ENCODE measurements at regions not wholly inside any gene's neighbourhood (a gene's known extent, or its start where the extent isn't known, plus 50 kb on each side); places are given as distances from the start of the nearest gene placed in this dataset.

DNA sequence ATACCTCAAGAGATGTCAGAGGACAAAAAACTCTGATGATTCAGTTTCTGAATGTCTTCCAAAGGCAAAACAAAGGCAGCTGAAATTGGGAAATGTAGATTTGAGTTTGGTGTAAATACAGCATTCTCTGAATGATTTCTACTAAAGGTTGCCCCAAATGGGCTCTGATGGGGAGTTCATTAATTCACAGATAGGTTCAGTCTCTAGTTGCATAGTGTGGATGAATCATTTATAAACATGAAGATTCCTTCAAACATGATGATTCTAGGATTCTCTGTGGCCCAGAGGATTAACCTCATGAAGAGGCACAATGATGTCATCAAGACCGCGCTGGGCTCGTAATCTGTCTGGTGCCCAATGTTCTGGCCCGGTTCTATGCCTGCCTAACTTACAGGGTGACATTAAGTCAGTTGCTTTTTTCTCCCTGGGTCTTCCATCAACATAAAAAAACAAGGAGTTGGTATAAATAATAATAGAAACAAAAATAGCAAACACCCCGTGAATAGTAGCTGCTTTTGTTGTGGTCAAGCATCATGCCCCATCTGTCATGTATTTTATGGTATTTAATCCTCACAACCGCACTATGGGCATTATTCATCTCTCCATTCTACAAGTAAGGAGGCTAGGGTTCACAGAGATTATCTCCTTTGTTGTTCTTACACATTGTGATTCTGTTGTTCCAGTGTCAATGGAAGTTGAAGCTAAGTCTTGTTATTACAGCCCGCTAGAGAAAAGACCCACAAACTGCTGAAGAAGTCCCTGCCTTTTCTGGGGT lies 509.6 kb upstream of the USP24 start:
- no peak for DNase-seq

DNA sequence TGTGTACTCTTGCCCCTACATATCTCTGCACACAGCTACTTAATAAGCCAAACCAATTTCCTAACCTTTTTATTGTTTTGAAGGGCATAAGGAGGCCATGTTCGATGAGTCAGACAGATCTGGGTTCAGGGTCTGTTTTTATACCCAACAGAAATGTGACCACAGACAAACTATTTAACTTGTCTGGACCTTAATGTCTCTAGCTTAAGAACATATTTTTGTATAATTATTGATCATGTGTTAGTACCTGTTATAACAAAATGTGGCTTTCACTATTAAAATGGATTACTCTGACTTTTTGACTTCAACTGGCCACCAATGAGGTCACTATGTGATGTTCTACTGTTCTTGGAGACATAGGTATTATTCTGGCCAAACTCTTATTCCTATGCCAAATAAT lies 507.8 kb upstream of the USP24 start:
- no peak for DNase-seq

GRCh38 chr1:55720261-55720660 lies 505.1 kb upstream of the USP24 start:
- no peak for DNase-seq

DNA sequence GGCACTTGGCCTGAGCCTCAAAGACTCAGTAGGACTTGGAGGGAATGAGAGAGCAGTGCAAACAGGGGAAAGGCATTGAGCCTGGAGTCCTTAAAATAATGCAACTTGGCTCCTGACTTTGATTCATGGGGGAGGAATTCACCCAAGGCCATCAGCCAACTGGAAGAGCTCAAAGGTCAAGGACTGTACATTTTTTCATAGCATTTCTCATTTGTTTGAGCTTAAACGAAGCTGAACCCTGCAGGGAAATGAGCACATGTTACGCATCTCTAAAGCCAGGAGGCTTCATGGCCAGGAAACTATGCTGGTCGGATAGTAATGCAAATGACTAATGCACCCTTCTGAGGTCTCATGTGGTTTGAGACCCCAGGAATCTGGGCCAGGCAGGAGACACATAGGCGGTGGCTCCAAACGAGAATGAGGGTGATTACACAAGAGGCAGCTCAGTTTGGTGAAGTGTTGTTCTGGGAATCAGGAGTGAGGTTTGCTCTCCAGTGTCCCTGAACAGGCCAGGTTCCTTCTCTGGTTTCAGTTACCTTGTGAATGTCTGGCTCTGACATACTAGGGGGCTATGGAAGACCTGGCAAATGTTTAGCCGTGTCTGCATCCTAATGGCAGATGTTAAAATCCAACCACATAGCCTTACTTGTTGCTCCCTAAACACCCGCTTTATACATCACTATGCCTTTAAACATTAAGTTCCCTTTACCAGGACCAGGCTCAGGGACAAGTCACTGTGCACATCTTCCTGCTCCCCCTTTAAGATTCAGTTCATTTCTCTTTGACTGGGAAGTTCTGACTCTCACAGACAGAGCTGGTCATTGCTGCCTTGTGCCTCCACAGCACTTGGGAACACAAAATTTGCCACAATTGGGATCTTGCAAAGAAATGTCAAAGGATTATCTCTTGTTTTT lies 503.9 kb upstream of the USP24 start:
- DNase-seq = no peak

DNA sequence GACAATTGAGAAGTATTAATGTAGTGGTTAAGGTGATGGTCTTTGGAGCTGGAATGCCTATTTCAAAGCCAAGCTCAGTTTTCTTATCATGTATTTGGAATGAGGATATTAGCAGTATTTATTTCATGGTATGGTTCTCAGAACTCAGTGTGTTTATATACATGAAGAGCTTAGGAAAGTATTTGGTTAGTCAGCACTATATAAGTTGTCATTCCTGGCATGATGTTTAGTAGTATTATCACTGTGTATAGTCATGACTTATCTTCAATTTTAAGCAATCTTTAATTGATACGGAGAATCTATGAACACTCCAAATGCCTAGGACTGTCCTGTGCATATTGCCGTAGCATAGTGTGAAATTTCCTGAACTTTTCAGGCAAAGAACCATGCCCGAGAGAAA lies 501.9 kb upstream of the USP24 start:
- no peak for DNase-seq

DNA sequence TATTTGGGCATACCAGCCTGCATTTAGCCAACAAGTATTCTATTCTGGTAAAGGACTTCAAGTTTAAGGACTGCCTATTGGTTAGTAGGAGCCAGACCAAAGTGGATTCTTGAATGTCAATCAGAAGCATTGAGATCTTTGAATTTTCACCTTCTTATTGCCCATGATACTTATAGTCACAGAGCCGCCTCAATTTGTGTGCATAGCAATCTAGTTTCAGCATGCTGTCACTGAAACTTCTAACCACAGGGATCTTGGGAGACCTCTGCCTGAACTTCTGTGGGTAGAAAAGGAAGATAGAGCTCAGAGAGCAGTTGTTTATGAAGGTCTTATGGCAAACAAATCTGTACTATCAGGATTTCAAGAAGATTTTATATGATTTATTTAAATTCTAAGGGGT lies 501.4 kb upstream of the USP24 start:
- DNase-seq = no peak

DNA sequence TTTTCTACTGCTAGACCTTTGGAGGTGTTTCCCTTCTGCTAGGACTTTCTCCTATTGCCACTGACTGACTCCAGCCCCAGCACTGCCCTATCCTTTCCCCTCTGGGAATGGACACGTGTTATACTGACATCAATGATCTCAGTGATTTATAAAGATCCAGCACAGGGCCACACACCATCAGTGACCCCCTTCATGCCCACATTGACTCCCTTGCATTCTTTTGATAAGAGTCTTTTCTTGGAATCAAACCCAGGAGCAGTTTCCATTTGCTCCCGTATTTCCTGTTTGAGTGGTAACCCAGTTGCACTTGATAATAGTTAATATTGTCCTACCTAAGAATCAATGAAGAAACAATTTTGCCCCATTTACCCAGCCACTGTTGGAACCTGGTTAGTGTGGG lies 501.0 kb upstream of the USP24 start:
- DNase-seq = no peak

DNA sequence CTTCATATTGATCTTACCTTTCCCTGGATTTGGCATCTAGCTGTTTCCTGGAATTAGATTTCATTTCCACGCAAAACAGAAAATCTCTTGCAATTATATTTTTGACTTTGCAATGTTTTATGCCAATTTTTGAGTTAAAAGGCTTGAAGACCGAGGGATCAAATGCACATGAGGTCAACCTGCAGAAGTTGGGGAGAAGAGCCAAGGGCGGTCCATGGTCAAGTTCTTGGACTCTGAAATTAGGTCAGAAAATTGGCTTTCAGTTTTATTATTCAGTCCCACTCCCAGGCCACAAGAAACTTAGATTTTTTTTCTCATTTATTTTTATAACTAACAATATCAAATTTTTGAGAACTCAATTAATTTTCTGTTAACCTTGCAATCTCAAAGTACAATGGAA lies 499.1 kb upstream of the USP24 start:
- DNase-seq = no peak

GRCh38 chr1:55713516-55713915 lies 498.4 kb upstream of the USP24 start:
- no peak for DNase-seq

GRCh38 chr1:55712148-55712547 lies 497.0 kb upstream of the USP24 start:
- DNase-seq = no peak

DNA sequence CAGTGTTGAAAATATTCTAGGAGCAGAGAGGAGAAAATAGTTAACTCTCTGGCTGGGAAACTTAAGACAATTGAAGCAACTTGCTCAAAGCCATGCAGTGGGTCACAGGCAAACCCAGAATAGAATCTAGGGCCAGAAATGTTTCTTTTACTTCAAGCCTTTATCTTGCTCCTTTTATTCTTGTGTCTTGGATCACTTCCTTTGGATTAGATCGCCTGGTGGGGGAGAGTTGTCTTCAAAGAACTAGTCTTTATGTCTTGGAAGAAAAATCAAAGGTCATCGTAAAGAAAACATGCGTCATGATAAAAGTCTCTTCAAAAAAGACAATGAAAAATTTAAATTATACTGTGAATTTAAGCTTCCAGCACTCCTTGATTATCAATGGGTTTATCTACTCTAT lies 493.6 kb upstream of the USP24 start:
- no peak for DNase-seq

- no peak for DNase-seq
These were observed 492.7 kb upstream of the USP24 start for GRCh38 chr1:55707846-55708245.

GRCh38 chr1:55707196-55707595 lies 492.0 kb upstream of the USP24 start:
- no peak for DNase-seq

DNA sequence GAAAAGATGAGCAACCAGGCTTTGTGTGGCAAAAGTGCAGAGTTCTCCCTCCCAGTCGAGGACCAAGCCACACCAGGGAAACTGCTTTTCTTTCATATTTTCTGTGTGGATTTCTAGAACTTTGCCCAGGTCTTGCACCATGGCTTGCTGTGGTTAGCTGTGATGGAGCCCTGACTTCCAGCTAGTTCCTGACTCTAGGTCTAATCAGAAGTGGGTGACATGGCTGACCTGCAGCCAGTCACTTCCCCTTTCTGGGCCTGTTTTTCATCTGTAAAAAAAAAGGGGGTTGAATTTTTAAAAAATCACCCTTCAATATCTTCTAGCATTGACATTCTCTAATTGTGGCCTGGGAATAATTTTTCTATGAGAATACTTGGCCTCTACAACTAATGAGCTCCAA lies 491.2 kb upstream of the USP24 start:
- no peak for DNase-seq

GRCh38 chr1:55703726-55704363 lies 488.7 kb upstream of the USP24 start:
- DNase-seq = no peak

GRCh38 chr1:55702064-55702463 lies 486.9 kb upstream of the USP24 start:
- no peak for DNase-seq

- DNase-seq = no peak
These were observed 485.4 kb upstream of the USP24 start for GRCh38 chr1:55700359-55701130.

DNA sequence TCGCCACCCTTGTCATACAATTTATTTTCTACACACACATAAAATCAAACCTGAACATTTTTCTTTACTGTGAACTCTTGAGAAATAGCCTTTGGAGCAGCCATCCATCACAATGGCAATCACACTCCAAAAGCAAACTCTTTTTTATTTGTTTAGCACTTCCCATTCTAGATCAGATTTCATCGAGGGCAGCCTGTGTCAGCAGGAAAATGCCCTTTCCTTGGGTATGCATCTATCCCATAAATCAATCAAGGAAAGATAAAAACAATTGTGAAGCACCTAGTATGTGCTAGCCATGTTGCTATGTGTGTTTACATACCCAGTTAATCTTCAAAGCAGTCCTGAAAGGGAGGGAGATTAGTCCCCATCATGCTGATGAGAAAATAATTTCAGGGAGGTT lies 484.1 kb upstream of the USP24 start:
- no peak for DNase-seq

DNA sequence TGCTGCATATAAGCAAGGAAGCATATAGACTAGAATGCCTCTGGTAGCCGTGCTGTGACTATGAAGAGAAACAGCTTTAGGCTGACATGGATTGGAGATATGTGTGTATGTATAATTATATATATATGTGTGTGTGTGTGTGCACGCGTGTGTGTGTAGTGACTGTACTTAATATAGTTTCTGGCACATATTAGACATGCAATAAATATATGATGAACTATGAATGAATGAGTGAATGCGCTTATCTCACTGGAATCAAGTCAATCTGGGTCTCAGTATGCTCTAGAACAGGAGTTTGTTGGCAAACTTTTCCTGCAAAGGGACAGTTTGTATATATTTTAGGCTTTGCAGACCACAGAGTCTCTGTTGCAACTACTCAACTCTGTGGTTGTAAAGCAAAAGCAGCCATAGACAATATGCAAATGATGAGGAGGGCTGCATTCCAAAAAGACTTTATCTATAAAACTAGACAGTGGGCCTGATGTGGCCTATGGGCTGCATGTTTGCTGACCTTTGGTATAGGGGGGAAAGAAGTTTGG lies 482.9 kb upstream of the USP24 start:
- DNase-seq = no peak

GRCh38 chr1:55696891-55697290 lies 481.7 kb upstream of the USP24 start:
- no peak for DNase-seq

DNA sequence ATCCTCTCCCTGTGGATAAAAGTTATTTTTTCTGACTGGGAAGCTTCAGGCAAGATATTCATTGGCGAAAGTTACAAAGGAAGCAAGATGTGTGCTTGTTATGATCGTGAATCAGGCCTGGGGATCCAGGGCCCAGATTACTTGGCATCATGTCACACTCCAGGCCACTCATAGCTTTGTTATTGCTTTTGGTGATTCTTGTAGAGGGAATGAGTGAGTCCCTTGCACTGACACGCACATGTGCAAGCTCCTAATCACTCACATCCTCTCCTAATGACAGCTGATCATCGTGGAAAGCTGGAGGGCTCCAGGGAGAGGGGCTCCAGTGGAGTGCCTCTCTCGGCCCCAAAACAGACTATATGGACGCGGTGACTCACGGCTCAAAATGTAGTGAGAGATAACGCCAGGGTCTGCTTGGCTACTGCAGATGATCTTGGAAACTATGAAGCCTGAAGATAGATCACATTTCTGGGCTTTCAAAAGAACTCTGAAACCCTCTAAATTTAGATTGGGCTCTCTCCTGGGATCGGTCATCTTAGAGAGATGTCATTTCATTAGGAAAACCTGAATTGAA lies 481.1 kb upstream of the USP24 start:
- DNase-seq = no peak

- DNase-seq = no peak
These were observed 480.4 kb upstream of the USP24 start for GRCh38 chr1:55695552-55695951.
